ENCODE measurements at regions not wholly inside any gene's neighbourhood (a gene's known extent, or its start where the extent isn't known, plus 50 kb on each side); places are given as distances from the start of the nearest gene placed in this dataset.
A peak's percentile ranks its signal among the peaks of the same experiment; 100 is the strongest.

- no peak overlapping the region for H3K4me3 ChIP-seq
- H3K27ac ChIP-seq (ENCODE audit: extremely low read depth, low read depth, low read length), result peak overlapping the region; percentile 42; the same call in 2 of the 3 replicates
- no peak for FAIRE-seq
- no peak overlapping the region for H2AFZ ChIP-seq (ENCODE audit: low read depth, low read length)
- H3K4me2 ChIP-seq (ENCODE audit: insufficient read depth, low read length), result no peak overlapping the region
- ChIA-PET CTCF (ENCODE audit: low intra/inter-chr PET ratio) (interaction anchor here (0.6 kb wide), 1 partner anchor 649 kb away, joined by 3 read pairs; no protein-coding TSS in a partner anchor), POLR2A (interaction anchor here (1.0 to 2.9 kb wide), 7 partner anchors 9 to 247 kb away, joined by 3 to 25 read pairs (median 5); no protein-coding TSS in a partner anchor)
- BruUV-seq (replicated peaks), result TSS peak; percentile 95
- in situ Hi-C loops (cut with MboI) (loop anchor here (5.0 kb wide), 1 partner anchor 137 kb away; no protein-coding TSS in a partner anchor), intact Hi-C loops (cut with micrococcal nuclease) (no loop called here)
- no peak for DNase-seq (ENCODE audit: extremely low read depth in 1 of 4, low spot score in 3 of 4)
- WGBS (ENCODE audit: insufficient coverage, low coverage, missing lambda C conversion rate), result 79% methylated on average over 2 of the region's 2 CpGs
- H3K9me1 ChIP-seq (ENCODE audit: control insufficient read depth, insufficient read depth, low read length), result no peaks in the 10 kb centered on the region
- no peaks in the 10 kb centered on the region for H3K36me3 ChIP-seq (ENCODE audit: control insufficient read depth, insufficient read depth, low read length)
- peaks cover 6% of the 10 kb centered on the region for H3K9me3 ChIP-seq (replicated peaks; ENCODE audit: control insufficient read depth, insufficient read depth, low read depth, low read length)
- ATAC-seq, result no peak
- H3K79me2 ChIP-seq (ENCODE audit: control insufficient read depth, insufficient read depth, low read length), result no peaks in the 10 kb centered on the region
- H3K4me1 ChIP-seq (replicated peaks in 1 of 2; ENCODE audit: control insufficient read depth in 2 of 2, insufficient read depth in 2 of 2, low read length in 2 of 2), result peaks cover 0 to 33% of the 10 kb centered on the region in 2 experiments; a peak in 3 of 5 replicates
- H3K9ac ChIP-seq (ENCODE audit: insufficient read depth in 1 of 2, low read depth in 2 of 2, low read length in 2 of 2), result no peak overlapping the region
- H4K20me1 ChIP-seq (replicated peaks; ENCODE audit: control insufficient read depth, insufficient read depth, low read length), result no peaks in the 10 kb centered on the region
- H3K27me3 ChIP-seq (ENCODE audit: control insufficient read depth in 2 of 2, insufficient read depth in 2 of 2, low read length in 2 of 2), result no peaks in the 10 kb centered on the region; a peak in 1 of 5 replicates
- TF ChIP-seq ZBTB8A (IDR thresholded peaks at IDR 0.05; ENCODE audit: partially characterized antibody) (no peak), RBFOX2 (IDR thresholded peaks at IDR 0.05; ENCODE audit: low read depth, low read length) (peak; percentile 52), SREBF2 (CRISPR knock-in tag; IDR thresholded peaks at IDR 0.05) (no peak), MEF2A (IDR thresholded peaks at IDR 0.05; ENCODE audit: control insufficient read depth, low read depth, low read length) (no peak), REST (IDR thresholded peaks at IDR 0.05; ENCODE audit: borderline replicate concordance) (no peak), REST (CRISPR knock-in tag; IDR thresholded peaks at IDR 0.05; ENCODE audit: low read depth) (no peak), USF1 (CRISPR knock-in tag; IDR thresholded peaks at IDR 0.05) (no peak), HDAC6 (IDR thresholded peaks at IDR 0.05; ENCODE audit: low read depth, low read length) (no peak), THRB (CRISPR knock-in tag; conservative IDR thresholded peaks at IDR 0.05) (no peak), IRF2 (CRISPR knock-in tag; IDR thresholded peaks at IDR 0.05) (no peak), ETV1 (tag; conservative IDR thresholded peaks at IDR 0.05; ENCODE audit: low read depth) (0 out of 2 replicates have a peak, but pooled peaks have one; percentile 7), HMG20A (CRISPR knock-in tag; conservative IDR thresholded peaks at IDR 0.05) (no peak), FOSL1 (tag; conservative IDR thresholded peaks at IDR 0.05) (no peak)
Measured at GRCh38 chr3:5564278-5564666, 376.8 kb downstream of the EDEM1 start.
